C1 segment of cervical spinal cord (tissue), 14 donors: ENCODE measurements at regions not wholly inside any gene's neighbourhood (a gene's known extent, or its start where the extent isn't known, plus 50 kb on each side); places are given as distances from the start of the nearest gene placed in this dataset.

ENCODE experiments used
- DNase-seq, 14 donors: peaks; one replicate each; lab custom pipeline; 2025; lab: John Stamatoyannopoulos, UW

DNA sequence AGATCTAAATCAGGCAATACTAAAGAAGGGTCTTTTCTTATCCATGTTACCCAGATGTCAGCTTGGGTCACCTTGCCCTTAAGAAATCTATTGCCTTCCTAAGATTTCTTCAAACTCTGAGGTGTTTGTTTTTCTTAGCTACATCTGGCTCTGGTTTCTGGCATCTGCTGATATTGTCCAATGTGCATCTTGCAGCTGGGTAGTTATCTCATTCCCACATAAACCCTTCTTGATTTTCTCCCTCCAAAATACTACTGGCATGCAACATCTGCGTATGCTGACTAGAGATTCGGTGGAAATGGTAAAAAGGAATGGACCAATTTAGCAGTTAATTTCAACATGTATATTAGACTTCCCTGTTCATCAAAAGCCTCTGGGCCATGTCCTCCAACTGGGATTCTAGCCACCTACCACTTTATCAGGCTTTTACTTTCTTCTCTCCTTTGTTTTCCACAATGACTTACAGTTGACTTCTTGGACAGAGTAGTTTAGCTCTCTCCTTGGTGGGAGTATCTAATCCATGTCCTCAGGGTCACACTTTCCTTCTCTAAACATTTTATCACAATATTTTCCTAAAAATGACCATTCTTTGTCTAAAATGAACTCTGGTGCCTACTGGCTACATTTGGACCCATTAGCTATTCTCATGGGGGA, 324.8 kb upstream of the FAR2 start:
- no peak for DNase-seq

DNA sequence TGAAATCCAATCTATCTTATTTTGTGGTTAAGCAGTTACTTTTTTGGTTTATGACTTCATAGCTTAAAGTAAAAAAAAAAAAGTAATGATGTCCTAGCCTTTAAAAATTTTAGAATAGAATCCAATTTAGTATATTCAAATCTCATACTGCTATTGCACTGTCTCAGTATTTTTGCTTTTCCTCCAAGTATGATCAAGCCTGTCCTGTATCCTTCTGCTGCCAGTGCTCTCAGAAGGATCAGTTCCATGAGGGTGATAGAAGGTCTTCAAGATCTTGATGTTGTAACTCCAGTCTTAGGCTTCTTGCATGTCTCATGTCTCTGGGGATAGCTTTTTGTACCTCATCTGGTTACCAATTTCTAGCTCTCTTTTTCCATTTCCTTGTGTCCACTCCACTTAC, 324.2 kb upstream of the FAR2 start:
- no peak for DNase-seq

- DNase-seq = no peak
Observed at GRCh38 chr12:28826766-28827165, 322.3 kb upstream of the FAR2 start.

- no peak for DNase-seq
Observed at GRCh38 chr12:28827861-28828260, 321.2 kb upstream of the FAR2 start.

GRCh38 chr12:28828318-28828717, 320.8 kb upstream of the FAR2 start:
- DNase-seq = no peak

GRCh38 chr12:28830491-28830890, 318.6 kb upstream of the FAR2 start:
- no peak for DNase-seq

GRCh38 chr12:28844718-28845117, 304.4 kb upstream of the FAR2 start:
- DNase-seq = no peak

DNA sequence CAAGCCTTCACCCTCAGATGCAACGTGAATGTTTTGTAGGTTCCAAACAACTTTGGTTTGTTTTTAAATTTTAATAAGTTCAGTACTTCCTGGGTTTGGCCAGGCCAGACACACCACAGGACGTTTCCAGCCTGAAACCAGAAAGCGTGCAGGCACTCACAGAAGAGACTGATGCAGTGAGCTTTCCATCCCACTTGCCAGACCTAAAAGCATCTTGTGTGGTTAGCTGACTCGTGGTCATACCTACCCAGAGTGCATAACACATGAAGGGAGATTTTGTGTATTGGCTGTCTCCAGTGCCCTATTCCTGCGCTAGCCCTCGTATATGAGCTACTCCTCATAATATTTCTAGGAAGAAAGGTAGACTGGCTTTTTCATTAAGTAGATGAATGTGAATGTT, 297.3 kb upstream of the FAR2 start:
- DNase-seq = no peak

DNA sequence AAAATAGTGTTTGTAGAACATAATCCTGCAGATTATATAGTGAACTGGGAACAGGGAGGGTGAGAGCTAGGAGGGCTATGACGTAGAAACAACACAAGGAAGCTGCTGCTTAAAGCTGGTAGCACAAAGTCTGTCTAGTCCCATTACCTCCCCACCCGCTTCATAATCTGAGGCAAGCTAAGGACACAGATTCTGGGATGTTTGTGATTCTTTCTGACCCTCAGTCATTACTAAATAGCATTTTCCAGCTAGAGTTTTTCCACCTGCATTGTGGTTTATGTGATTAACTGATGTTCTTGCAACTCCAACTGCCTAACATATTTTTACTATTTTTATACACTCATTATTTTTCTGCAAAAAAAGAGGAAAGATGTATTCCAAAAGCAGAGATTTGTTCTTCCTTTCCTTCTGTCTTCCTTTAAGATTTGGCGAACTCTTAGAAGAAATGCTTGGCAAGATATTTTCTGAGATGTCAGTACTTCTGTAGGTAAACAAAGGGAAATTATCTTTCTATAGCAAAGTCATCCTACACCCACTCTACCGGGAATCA, 293.2 kb upstream of the FAR2 start:
- no peak for DNase-seq

DNA sequence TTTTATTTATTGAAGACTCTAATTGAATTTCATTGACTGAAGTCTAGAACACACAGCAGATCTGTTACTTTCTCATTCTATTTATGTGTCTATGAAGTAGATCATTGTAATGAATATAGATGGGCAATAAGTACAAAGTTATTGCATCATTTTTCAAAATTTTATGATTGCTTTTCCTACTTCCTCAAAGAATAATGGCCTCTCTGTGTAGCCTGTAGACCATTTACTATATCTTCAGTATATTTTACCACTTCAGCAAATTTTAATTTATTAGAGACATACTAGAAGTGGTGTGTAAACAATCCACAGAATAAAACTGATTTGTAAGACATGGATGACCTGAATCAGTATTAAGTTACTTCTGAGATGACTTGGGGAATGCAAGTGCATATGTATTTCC, 291.7 kb upstream of the FAR2 start:
- no peak for DNase-seq

- DNase-seq = no peak
Observed at GRCh38 chr12:28859551-28859950, 289.5 kb upstream of the FAR2 start.

- no peak for DNase-seq
Observed at GRCh38 chr12:28865776-28866175, 283.3 kb upstream of the FAR2 start.

GRCh38 chr12:28866296-28866695, 282.8 kb upstream of the FAR2 start:
- DNase-seq = no peak

DNA sequence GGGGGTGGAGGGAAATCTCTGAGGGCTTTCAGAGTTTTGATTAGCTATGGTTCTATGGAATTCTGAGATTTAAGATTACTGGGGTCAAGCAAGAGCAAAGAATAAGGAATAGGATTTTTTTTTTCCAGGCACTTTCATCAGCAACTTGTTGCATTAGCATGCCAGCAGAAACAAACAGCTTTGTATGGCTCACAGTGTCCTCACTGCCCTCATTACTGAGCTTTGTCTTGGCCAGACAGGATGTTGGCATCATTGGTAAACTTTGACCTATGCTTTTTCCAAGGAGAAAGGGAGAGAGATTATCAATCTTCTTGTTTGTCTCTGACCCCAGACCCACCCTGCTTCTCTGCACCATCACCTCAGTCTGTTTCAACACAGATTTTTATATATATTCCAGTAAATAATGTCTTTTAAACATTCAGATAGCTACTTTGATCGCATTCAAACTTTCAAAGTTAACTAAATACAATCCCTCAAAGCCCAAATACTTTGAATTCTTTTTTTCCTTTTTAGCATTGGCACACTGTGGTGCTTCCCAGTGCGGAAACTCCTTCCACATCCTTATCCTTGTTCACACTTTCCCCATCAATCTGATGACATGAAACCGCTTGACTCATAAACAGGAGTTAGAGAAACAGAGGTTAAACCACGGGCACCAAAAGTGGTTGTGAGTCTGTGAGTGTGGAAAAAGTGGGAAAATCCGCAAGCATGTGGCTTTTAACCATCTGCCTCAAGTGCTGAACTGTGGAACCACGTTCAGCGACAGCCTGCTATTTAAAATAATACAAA, 282.2 kb upstream of the FAR2 start:
- DNase-seq = peak in 1 of 14 donors; percentile 8

- no peak for DNase-seq
Observed at GRCh38 chr12:28868414-28868813, 280.7 kb upstream of the FAR2 start.

DNA sequence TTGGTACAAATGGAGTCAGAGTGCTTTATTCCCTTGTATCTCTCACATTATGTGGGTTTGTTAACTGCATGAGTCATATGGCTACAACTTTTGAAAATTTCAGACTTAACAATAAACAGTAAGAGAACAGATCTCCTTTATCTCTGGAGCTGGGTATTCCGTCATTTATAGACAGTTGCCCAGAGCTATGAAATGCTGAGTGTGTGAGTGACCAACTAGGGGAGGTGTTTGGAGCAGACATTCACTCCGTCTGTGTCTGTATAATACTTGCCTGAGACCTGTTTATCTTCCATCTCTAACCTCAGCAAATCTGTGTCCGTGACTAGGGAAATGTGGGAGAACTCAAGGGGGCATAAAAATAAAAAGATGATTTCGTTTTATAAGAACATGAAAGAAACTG, 279.9 kb upstream of the FAR2 start:
- DNase-seq = no peak

GRCh38 chr12:28870839-28871440, 278.1 kb upstream of the FAR2 start:
- no peak for DNase-seq

GRCh38 chr12:28872654-28873268, 276.3 kb upstream of the FAR2 start:
- peak in 5 of 14 donors; percentile 9 to 33 (median 13) for DNase-seq

GRCh38 chr12:28874758-28875157, 274.3 kb upstream of the FAR2 start:
- no peak for DNase-seq

- DNase-seq = no peak
Observed at GRCh38 chr12:28876196-28876798, 272.8 kb upstream of the FAR2 start.

DNA sequence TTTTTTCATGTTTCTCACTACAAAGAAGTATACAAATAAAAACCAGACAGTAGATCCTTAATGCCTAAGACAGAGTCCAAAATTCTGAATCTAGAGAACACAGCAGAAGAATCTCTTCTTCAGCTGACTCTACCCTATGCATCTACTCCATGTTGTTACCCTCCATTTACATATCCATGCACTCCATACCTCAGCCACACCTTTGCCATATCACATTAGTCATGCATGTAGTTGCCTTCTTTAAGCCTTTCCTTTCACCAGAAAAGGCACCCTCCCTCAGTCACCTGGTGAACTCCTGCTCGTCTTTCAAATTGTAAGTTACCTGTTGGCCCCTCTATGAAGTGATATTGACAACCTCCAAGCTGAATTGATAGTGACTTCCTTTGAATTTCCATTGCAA, 271.2 kb upstream of the FAR2 start:
- DNase-seq = no peak

DNA sequence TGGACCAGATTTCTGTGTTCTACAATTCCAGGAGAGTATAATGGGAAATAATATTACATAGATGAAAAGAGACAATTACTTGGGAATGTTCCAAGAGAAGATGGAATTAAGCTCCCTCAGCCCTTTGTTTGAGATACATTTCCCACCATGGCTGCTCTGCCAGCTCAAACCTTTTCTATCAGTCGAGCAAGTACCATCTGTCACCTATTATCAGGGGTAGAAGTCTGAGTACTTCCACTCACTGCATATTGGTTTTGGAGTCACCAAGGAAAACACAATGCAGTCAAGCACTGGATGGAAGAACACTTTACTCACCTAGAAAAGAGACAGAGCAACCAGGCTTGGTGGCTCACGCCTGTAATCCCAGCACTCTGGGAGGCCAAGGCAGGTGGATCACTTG, 270.4 kb upstream of the FAR2 start:
- DNase-seq = no peak
